HCT116 (cell line): ENCODE measurements at regions not wholly inside any gene's neighbourhood (a gene's known extent, or its start where the extent isn't known, plus 50 kb on each side); places are given as distances from the start of the nearest gene placed in this dataset.

ENCODE experiments used
- ATAC-seq: fragments of 200-7000 bp; cut with Tn5 transposase; 2 replicates; pipeline ENCODE4 v1.9.1; 2020; ENCODE audit warnings: mild to moderate bottlenecking, moderate library complexity
- BruUV-seq: library from RNA; stranded (reverse); fragments of 400-500 nt; replicated peaks from 2 replicates; lab custom pipeline; 2021; lab: Mats Ljungman, UMichigan
- CTCF ChIA-PET: fragments of 300-600 bp; sonication (Branson Sonifier 250); formaldehyde crosslinking; loops from one replicate; lab custom pipeline; 2021; ENCODE audit warnings: antibody characterized with exemption; lab: Charles Lee
- POLR2A ChIA-PET: fragments of 300-600, 350-600 bp; sonication (Branson Sonifier 250); formaldehyde crosslinking; loops from one replicate; lab custom pipeline; 2021; ENCODE audit warnings: antibody characterized with exemption; lab: Charles Lee
- RAD21 ChIA-PET, 2 experiments: fragments of 300-600 bp; sonication (Branson Sonifier 250); formaldehyde crosslinking; loops; one replicate each; lab custom pipeline; 2023; ENCODE audit warnings: low total read pairs in 2 of 2; ENCODE audit not compliant: uncharacterized antibody in 2 of 2, unreplicated experiment in 2 of 2, low non-redundant PET in 1 of 2; lab: Charles Lee
- DNase-seq: peaks from one replicate; pipeline ENCODE4 v3.0.0-alpha.2; 2010; ENCODE audit warnings: low read depth, low spot score
- H2AFZ ChIP-seq: fragments of 200-600 bp; shearing (Covaris generic), sonication (generic); 2 replicates; pipeline ENCODE4 v1.6.1; 2017; ENCODE audit warnings: low read depth, mixed run types, mixed read lengths, antibody characterized with exemption, low read length; ENCODE audit not compliant: poor library complexity, severe bottlenecking
- H3K27ac ChIP-seq: 2 replicates; pipeline ENCODE4 v1.5.1; 2012; ENCODE audit warnings: low read depth, low read length
- H3K27me3 ChIP-seq: fragments of 200-600 bp; sonication (generic); 2 replicates; pipeline ENCODE4 v1.6.1; 2016; ENCODE audit warnings: mixed run types, low read length, mixed read lengths; ENCODE audit not compliant: insufficient read depth
- H3K36me3 ChIP-seq, 2 experiments: fragments of 200-500 bp in 1 of 2; fragments of 200-600 bp in 1 of 2; sonication (Bioruptor generic) in 1 of 2; sonication (generic) in 1 of 2; 2 replicates each; pipeline versions ENCODE4 v1.5.1 to v1.6.1; 2014 to 2016; ENCODE audit warnings: low read length in 2 of 2, inconsistent platforms in 1 of 2, mixed read lengths in 1 of 2, mixed run types in 1 of 2; ENCODE audit not compliant: insufficient read depth in 2 of 2, control insufficient read depth in 1 of 2
- H3K4me1 ChIP-seq, 2 experiments: fragments of 200-600 bp in 1 of 2; sonication (generic) in 1 of 2; 2 replicates each; pipeline versions ENCODE4 v1.5.1 to v1.6.1; 2012 to 2017; ENCODE audit warnings: low read length in 2 of 2, inconsistent platforms in 1 of 2, mild to moderate bottlenecking in 1 of 2, mixed read lengths in 1 of 2, mixed run types in 1 of 2, moderate library complexity in 1 of 2; ENCODE audit not compliant: insufficient read depth in 2 of 2, control insufficient read depth in 1 of 2
- H3K4me2 ChIP-seq: fragments of 200-600 bp; sonication (generic); 2 replicates; pipeline ENCODE4 v1.6.1; 2017; ENCODE audit warnings: mixed run types, low read length, mixed read lengths
- H3K4me3 ChIP-seq, 2 experiments: fragments of 200-600 bp in 1 of 2; sonication (generic) in 1 of 2; replicated peaks in 1 of 2; 2 replicates each; pipeline ENCODE4 v1.5.1; 2011 to 2016; ENCODE audit warnings: low read length in 2 of 2, control low read depth in 1 of 2, low read depth in 1 of 2, mild to moderate bottlenecking in 1 of 2, mixed read lengths in 1 of 2, mixed run types in 1 of 2
- H3K79me2 ChIP-seq: fragments of 200-600 bp; sonication (generic); 2 replicates; pipeline ENCODE4 v1.6.1; 2017; ENCODE audit warnings: mild to moderate bottlenecking, mixed run types, low read length, moderate library complexity, mixed read lengths; ENCODE audit not compliant: insufficient read depth
- H3K9ac ChIP-seq: fragments of 200-600 bp; sonication (generic); 2 replicates; pipeline ENCODE4 v1.6.1; 2016; ENCODE audit warnings: low read length, mixed read lengths
- H3K9me2 ChIP-seq: fragments of 200-600 bp; sonication (generic), shearing (Covaris generic); 2 replicates; pipeline ENCODE4 v1.6.1; 2017; ENCODE audit warnings: mixed run types, mild to moderate bottlenecking, moderate library complexity; ENCODE audit not compliant: insufficient read depth
- H3K9me3 ChIP-seq, 2 experiments: fragments of 200-500 bp in 1 of 2; fragments of 200-600 bp in 1 of 2; sonication (Bioruptor generic) in 1 of 2; sonication (generic) in 1 of 2; 2 replicates each; pipeline ENCODE4 v1.6.1; 2014 to 2017; ENCODE audit warnings: low read length in 2 of 2, mixed read lengths in 2 of 2, inconsistent platforms in 1 of 2, low read depth in 1 of 2, mild to moderate bottlenecking in 1 of 2, mixed run types in 1 of 2, moderate library complexity in 1 of 2; ENCODE audit not compliant: control insufficient read depth in 1 of 2, insufficient read depth in 1 of 2
- H4K20me1 ChIP-seq: fragments of 200-600 bp; sonication (generic), shearing (Covaris generic); 2 replicates; pipeline ENCODE4 v1.6.1; 2017; ENCODE audit warnings: mixed run types, mild to moderate bottlenecking, moderate library complexity; ENCODE audit not compliant: insufficient read depth
- ATF3 ChIP-seq: IDR thresholded peaks from 2 replicates; pipeline ENCODE4 v1.6.1; 2012
- CBX3 ChIP-seq: IDR thresholded peaks from 2 replicates; pipeline ENCODE4 v1.6.1; 2012; ENCODE audit warnings: low read depth
- ELF1 ChIP-seq: IDR thresholded peaks from 2 replicates; pipeline ENCODE4 v1.6.1; 2012; ENCODE audit warnings: low read depth, borderline replicate concordance
- EZH2phosphoT487 ChIP-seq: fragments of 200-600 bp; IDR thresholded peaks from 2 replicates; pipeline ENCODE4 v1.6.1; 2018; ENCODE audit warnings: antibody characterized with exemption, borderline replicate concordance
- FOSL1 ChIP-seq: IDR thresholded peaks from 2 replicates; pipeline ENCODE4 v1.6.1; 2012; ENCODE audit warnings: low read depth
- POLR2A ChIP-seq: IDR thresholded peaks from 2 replicates; pipeline ENCODE4 v1.7.0; 2011; ENCODE audit warnings: borderline replicate concordance; ENCODE audit not compliant: insufficient read depth, insufficient read length; ENCODE audit errors: extremely low read depth
- POLR2AphosphoS5 ChIP-seq: IDR thresholded peaks from 2 replicates; pipeline ENCODE4 v1.6.1; 2011; ENCODE audit warnings: mild to moderate bottlenecking, low read depth, low read length, moderate library complexity
- RAD21 ChIP-seq: IDR thresholded peaks from 2 replicates; pipeline ENCODE4 v1.6.1; 2012; ENCODE audit warnings: low read depth, mild to moderate bottlenecking
- SIN3A ChIP-seq: IDR thresholded peaks from 2 replicates; pipeline ENCODE4 v1.6.1; 2012; ENCODE audit warnings: low read depth
- SRF ChIP-seq: IDR thresholded peaks from 2 replicates; pipeline ENCODE4 v1.6.1; 2012; ENCODE audit warnings: low read depth
- TCF7L2 ChIP-seq: IDR thresholded peaks from 2 replicates; pipeline ENCODE4 v1.7.0; 2011; ENCODE audit warnings: borderline replicate concordance, inconsistent platforms; ENCODE audit not compliant: insufficient read depth, insufficient read length; ENCODE audit errors: extremely low read depth
- YY1 ChIP-seq: IDR thresholded peaks from 2 replicates; pipeline ENCODE4 v1.6.1; 2011; ENCODE audit warnings: low read length, low read depth, moderate library complexity, mild to moderate bottlenecking; ENCODE audit not compliant: insufficient replicate concordance; ENCODE audit errors: extremely low read depth
- ZBTB33 ChIP-seq: IDR thresholded peaks from 2 replicates; pipeline ENCODE4 v1.6.1; 2011; ENCODE audit warnings: mild to moderate bottlenecking, low read length, moderate library complexity; ENCODE audit not compliant: insufficient replicate concordance; ENCODE audit errors: extremely low read depth
- ZNF274 ChIP-seq: fragments of 200-500 bp; sonication (Bioruptor generic); IDR thresholded peaks from 2 replicates; pipeline ENCODE4 v1.6.1; 2014; ENCODE audit warnings: mild to moderate bottlenecking, low read depth, low read length, inconsistent platforms
- intact Hi-C: fragments of 100-400 bp; cut with micrococcal nuclease; formaldehyde crosslinking; loops from 2 replicates; pipeline ENCODE4 v1.10.0; 2022

GRCh38 chr2:14557111-14557510 is 75.4 kb upstream of the LRATD1 start:
- H3K4me3 ChIP-seq, result no peak overlapping the region
- TF ChIP-seq RAD21, result no peak
- TF ChIP-seq YY1, result no peak
- no peak for TF ChIP-seq ZNF274
- no peak for TF ChIP-seq ATF3
- no peak for TF ChIP-seq TCF7L2
- TF ChIP-seq FOSL1, result no peak
- no peak for TF ChIP-seq POLR2AphosphoS5
- no peak for TF ChIP-seq EZH2phosphoT487
- no peak for TF ChIP-seq POLR2A
- TF ChIP-seq CBX3, result no peak
- TF ChIP-seq ELF1, result no peak
- no peak for TF ChIP-seq SRF
- TF ChIP-seq ZBTB33, result no peak
- no peak for TF ChIP-seq SIN3A
- H3K4me1 ChIP-seq, result no peaks in the 10 kb centered on the region
- no peak overlapping the region for H3K27ac ChIP-seq
- H4K20me1 ChIP-seq, result no peaks in the 10 kb centered on the region
- no TSS peak for BruUV-seq
- no peaks in the 10 kb centered on the region for H3K36me3 ChIP-seq
- H3K4me2 ChIP-seq, result no peak overlapping the region
- ChIA-PET RAD21 (no interaction called here), POLR2A (no interaction called here), CTCF (no interaction called here)
- intact Hi-C loops, result no loop called here
- ATAC-seq, result no peak
- peaks cover 0 to 9% of the 10 kb centered on the region in 2 experiments; a peak in 2 of 4 replicates for H3K9me3 ChIP-seq
- no peaks in the 10 kb centered on the region for H3K27me3 ChIP-seq
- H3K79me2 ChIP-seq, result no peaks in the 10 kb centered on the region
- no peak overlapping the region for H3K9ac ChIP-seq
- no peaks in the 10 kb centered on the region for H3K9me2 ChIP-seq
- no peak for DNase-seq
- no peak overlapping the region for H2AFZ ChIP-seq
